H9 (cell line): ENCODE measurements at regions not wholly inside any gene's neighbourhood (a gene's known extent, or its start where the extent isn't known, plus 50 kb on each side); places are given as distances from the start of the nearest gene placed in this dataset.

Source experiments
- DNase-seq: peaks from one replicate; pipeline ENCODE4 v3.0.0-alpha.2; 2017
- H2AFZ ChIP-seq: one replicate; pipeline ENCODE4 v1.6.1; 2013; ENCODE audit warnings: mild to moderate bottlenecking, low read length, control low read depth, moderate library complexity
- H2AK5ac ChIP-seq: 2 replicates; pipeline ENCODE4 v1.6.1; 2013; ENCODE audit warnings: low read length, control low read depth, mixed read lengths; ENCODE audit not compliant: insufficient read length
- H2BK120ac ChIP-seq: one replicate; pipeline ENCODE4 v1.6.1; 2013; ENCODE audit warnings: low read depth, mild to moderate bottlenecking, low read length, control low read depth, inconsistent platforms; ENCODE audit not compliant: poor library complexity, severe bottlenecking
- H2BK12ac ChIP-seq: 2 replicates; pipeline ENCODE4 v1.6.1; 2013; ENCODE audit warnings: low read length, control low read depth, mixed read lengths, low read depth; ENCODE audit not compliant: insufficient read length
- H2BK15ac ChIP-seq: 2 replicates; pipeline ENCODE4 v1.6.1; 2013; ENCODE audit warnings: low read depth, low read length, control low read depth
- H2BK20ac ChIP-seq: one replicate; pipeline ENCODE4 v1.6.1; 2013; ENCODE audit warnings: low read depth, mild to moderate bottlenecking, low read length, control low read depth, inconsistent platforms; ENCODE audit not compliant: poor library complexity, severe bottlenecking
- H2BK5ac ChIP-seq: 2 replicates; pipeline ENCODE4 v1.6.1; 2013; ENCODE audit warnings: low read length, control low read depth, mixed read lengths; ENCODE audit not compliant: insufficient read length
- H3K14ac ChIP-seq: 2 replicates; pipeline ENCODE4 v1.6.1; 2013; ENCODE audit warnings: low read length, control low read depth; ENCODE audit not compliant: insufficient read depth
- H3K18ac ChIP-seq: 2 replicates; pipeline ENCODE4 v1.6.1; 2013; ENCODE audit warnings: low read depth, mild to moderate bottlenecking, mixed read lengths, low read length, control low read depth; ENCODE audit not compliant: insufficient read length
- H3K23ac ChIP-seq: 2 replicates; pipeline ENCODE4 v1.6.1; 2013; ENCODE audit warnings: low read length, control low read depth, mixed read lengths, low read depth; ENCODE audit not compliant: insufficient read length
- H3K23me2 ChIP-seq: 2 replicates; pipeline ENCODE4 v1.6.1; 2013; ENCODE audit warnings: low read depth, mild to moderate bottlenecking, mixed read lengths, low read length, control low read depth; ENCODE audit not compliant: insufficient read length, poor library complexity, severe bottlenecking
- H3K27ac ChIP-seq: 2 replicates; pipeline ENCODE4 v1.5.1; 2013; ENCODE audit warnings: low read length, control low read depth, mixed read lengths, low read depth; ENCODE audit not compliant: insufficient read length
- H3K27me3 ChIP-seq: 2 replicates; pipeline ENCODE4 v1.6.1; 2013; ENCODE audit warnings: low read length, control low read depth, inconsistent platforms; ENCODE audit not compliant: insufficient read depth
- H3K4ac ChIP-seq: 2 replicates; pipeline ENCODE4 v1.6.1; 2013; ENCODE audit warnings: low read depth, mild to moderate bottlenecking, control low read depth, inconsistent platforms, low read length, moderate library complexity
- H3K4me1 ChIP-seq: 2 replicates; pipeline ENCODE4 v1.6.1; 2013; ENCODE audit warnings: low read length, control low read depth, inconsistent platforms; ENCODE audit not compliant: insufficient read depth
- H3K4me2 ChIP-seq: 2 replicates; pipeline ENCODE4 v1.6.1; 2013; ENCODE audit warnings: low read length, control low read depth, mixed read lengths; ENCODE audit not compliant: insufficient read length, insufficient read depth
- H3K56ac ChIP-seq: 2 replicates; pipeline ENCODE4 v1.6.1; 2013; ENCODE audit warnings: low read depth, mild to moderate bottlenecking, mixed read lengths, low read length, control low read depth; ENCODE audit not compliant: insufficient read length
- H3K79me1 ChIP-seq: 2 replicates; pipeline ENCODE4 v1.6.1; 2013; ENCODE audit warnings: low read depth, mild to moderate bottlenecking, moderate library complexity, low read length, control low read depth, inconsistent platforms; ENCODE audit not compliant: insufficient read depth, poor library complexity, severe bottlenecking
- H3K79me2 ChIP-seq: 2 replicates; pipeline ENCODE4 v1.6.1; 2013; ENCODE audit warnings: low read length, control low read depth, inconsistent platforms; ENCODE audit not compliant: insufficient read depth
- H3K9ac ChIP-seq: 2 replicates; pipeline ENCODE4 v1.6.1; 2013; ENCODE audit warnings: low read length, control low read depth, mixed read lengths; ENCODE audit not compliant: insufficient read length; ENCODE audit errors: extremely low read depth
- H3K9me3 ChIP-seq: one replicate; pipeline ENCODE4 v1.6.1; 2013; ENCODE audit warnings: low read depth, low read length, inconsistent platforms; ENCODE audit not compliant: control insufficient read depth
- H3T11ph ChIP-seq: one replicate; pipeline ENCODE4 v1.6.1; 2013; ENCODE audit warnings: mild to moderate bottlenecking, low read length, control low read depth, inconsistent platforms
- H4K20me1 ChIP-seq: one replicate; pipeline ENCODE4 v1.6.1; 2013; ENCODE audit not compliant: control insufficient read depth, insufficient read length, insufficient read depth
- H4K5ac ChIP-seq: 2 replicates; pipeline ENCODE4 v1.6.1; 2013; ENCODE audit warnings: low read depth, mild to moderate bottlenecking, mixed read lengths, low read length, control low read depth; ENCODE audit not compliant: insufficient read length
- H4K8ac ChIP-seq: replicated peaks from 2 replicates; pipeline ENCODE4 v1.6.1; 2013; ENCODE audit warnings: low read length, control low read depth, mixed read lengths, low read depth; ENCODE audit not compliant: insufficient read length
- H4K91ac ChIP-seq: 2 replicates; pipeline ENCODE4 v1.6.1; 2013; ENCODE audit warnings: low read depth, mild to moderate bottlenecking, moderate library complexity, mixed read lengths, low read length, control low read depth; ENCODE audit not compliant: insufficient read length
- H3K27ac Mint-ChIP-seq, 3 experiments: 2 replicates in 2 of 3; 3 replicates in 1 of 3; pipeline ENCODE4 v1.8.0; 2020 to 2021; ENCODE audit warnings: mixed read lengths in 3 of 3, mild to moderate bottlenecking in 1 of 3, moderate library complexity in 1 of 3
- H3K27me3 Mint-ChIP-seq: 2 replicates; pipeline ENCODE4 v1.8.0; 2021; ENCODE audit warnings: low read depth, mild to moderate bottlenecking, moderate library complexity, mixed read lengths
- H3K36me3 Mint-ChIP-seq, 3 experiments: 2 replicates in 2 of 3; 3 replicates in 1 of 3; pipeline ENCODE4 v1.8.0; 2020 to 2021; ENCODE audit warnings: low read depth in 3 of 3, mixed read lengths in 3 of 3; ENCODE audit not compliant: insufficient read depth in 1 of 3
- H3K4me1 Mint-ChIP-seq, 2 experiments: 2 replicates each; pipeline ENCODE4 v1.8.0; 2020; ENCODE audit warnings: mixed read lengths in 2 of 2
- H3K4me3 Mint-ChIP-seq, 2 experiments: 2 replicates in 1 of 2; 3 replicates in 1 of 2; pipeline ENCODE4 v1.8.0; 2020 to 2021; ENCODE audit warnings: mild to moderate bottlenecking in 2 of 2, mixed read lengths in 2 of 2, moderate library complexity in 1 of 2
- H3K9me3 Mint-ChIP-seq, 2 experiments: 2 replicates in 1 of 2; 3 replicates in 1 of 2; pipeline ENCODE4 v1.8.0; 2020; ENCODE audit warnings: mild to moderate bottlenecking in 2 of 2, mixed read lengths in 2 of 2, moderate library complexity in 1 of 2
- WGBS: extraction: QIAGEN DNeasy Blood & Tissue Kit; methylation state at CpG from one replicate; pipeline ENCODE4 v1.1.7; 2013; ENCODE audit warnings: missing lambda C conversion rate, low lambda C conversion rate, mixed read lengths; ENCODE audit not compliant: insufficient read length; ENCODE audit errors: extremely low coverage; 5-methylcytosine and 5-hydroxymethylcytosine counted together
- TF ChIP-seq, protein P1 (sequence below): fragments of 200-600 bp; sonication (generic); conservative IDR thresholded peaks from 3 replicates; pipeline ENCODE4 v1.8.0; 2021; ENCODE audit warnings: antibody characterized with exemption, mild to moderate bottlenecking

- Histone ChIP-seq H3K27me3 (no peaks in the 10 kb centered on the region), H2AK5ac (no peak overlapping the region), H2BK15ac (no peak overlapping the region), H3K27ac (no peak overlapping the region), H3K4me2 (no peak overlapping the region), H3K18ac (no peak overlapping the region), H4K5ac (no peak overlapping the region), H4K20me1 (no peaks in the 10 kb centered on the region), H2BK12ac (no peak overlapping the region), H3K9me3 (no peaks in the 10 kb centered on the region), H2BK120ac (no peak overlapping the region), H3K4me1 (peaks cover 7% of the 10 kb centered on the region; the same call in 1 of the 2 replicates), H3K79me1 (no peaks in the 10 kb centered on the region), H3K14ac (no peak overlapping the region), H3K23ac (no peak overlapping the region), H2BK5ac (no peak overlapping the region), H3K4ac (no peak overlapping the region), H3K9ac (no peak overlapping the region), H3K79me2 (no peaks in the 10 kb centered on the region), H4K91ac (no peak overlapping the region), H2AFZ (no peak overlapping the region), H3T11ph (no peak overlapping the region), H3K23me2 (no peaks in the 10 kb centered on the region), H4K8ac (no peak overlapping the region), H3K56ac (no peak overlapping the region), H2BK20ac (no peak overlapping the region)
- H3K27me3 Mint-ChIP-seq, result no peaks in the 10 kb centered on the region; the same call in 1 of the 2 replicates
- H3K4me3 Mint-ChIP-seq, result no peak overlapping the region
- WGBS, result no CpG with 5 or more reads among the region's 6 CpGs
- H3K27ac Mint-ChIP-seq, result no peak overlapping the region
- peaks cover 22 to 28% of the 10 kb centered on the region in 2 experiments for H3K4me1 Mint-ChIP-seq
- no peak for DNase-seq
- TF ChIP-seq, protein P1, sequence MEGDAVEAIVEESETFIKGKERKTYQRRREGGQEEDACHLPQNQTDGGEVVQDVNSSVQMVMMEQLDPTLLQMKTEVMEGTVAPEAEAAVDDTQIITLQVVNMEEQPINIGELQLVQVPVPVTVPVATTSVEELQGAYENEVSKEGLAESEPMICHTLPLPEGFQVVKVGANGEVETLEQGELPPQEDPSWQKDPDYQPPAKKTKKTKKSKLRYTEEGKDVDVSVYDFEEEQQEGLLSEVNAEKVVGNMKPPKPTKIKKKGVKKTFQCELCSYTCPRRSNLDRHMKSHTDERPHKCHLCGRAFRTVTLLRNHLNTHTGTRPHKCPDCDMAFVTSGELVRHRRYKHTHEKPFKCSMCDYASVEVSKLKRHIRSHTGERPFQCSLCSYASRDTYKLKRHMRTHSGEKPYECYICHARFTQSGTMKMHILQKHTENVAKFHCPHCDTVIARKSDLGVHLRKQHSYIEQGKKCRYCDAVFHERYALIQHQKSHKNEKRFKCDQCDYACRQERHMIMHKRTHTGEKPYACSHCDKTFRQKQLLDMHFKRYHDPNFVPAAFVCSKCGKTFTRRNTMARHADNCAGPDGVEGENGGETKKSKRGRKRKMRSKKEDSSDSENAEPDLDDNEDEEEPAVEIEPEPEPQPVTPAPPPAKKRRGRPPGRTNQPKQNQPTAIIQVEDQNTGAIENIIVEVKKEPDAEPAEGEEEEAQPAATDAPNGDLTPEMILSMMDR, result no peak
- peaks cover 1 to 4% of the 10 kb centered on the region in 2 experiments; a peak in 4 of 5 replicates for H3K9me3 Mint-ChIP-seq
- H3K36me3 Mint-ChIP-seq, result peaks cover 0 to 5% (median 0%) of the 10 kb centered on the region in 3 experiments; a peak in 2 of 7 replicates
Measured at GRCh38 chr12:11973396-11973795, 97.3 kb upstream of the BCL2L14 start.
